ENCODE measurements at regions not wholly inside any gene's neighbourhood (a gene's known extent, or its start where the extent isn't known, plus 50 kb on each side); places are given as distances from the start of the nearest gene placed in this dataset.

GRCh38 chr9:32837551-32838058 lies 54.3 kb downstream of the TMEM215 start:
- no peak for DNase-seq

GRCh38 chr9:32839013-32839885 lies 55.9 kb downstream of the TMEM215 start:
- peak; percentile 42 for DNase-seq

DNA sequence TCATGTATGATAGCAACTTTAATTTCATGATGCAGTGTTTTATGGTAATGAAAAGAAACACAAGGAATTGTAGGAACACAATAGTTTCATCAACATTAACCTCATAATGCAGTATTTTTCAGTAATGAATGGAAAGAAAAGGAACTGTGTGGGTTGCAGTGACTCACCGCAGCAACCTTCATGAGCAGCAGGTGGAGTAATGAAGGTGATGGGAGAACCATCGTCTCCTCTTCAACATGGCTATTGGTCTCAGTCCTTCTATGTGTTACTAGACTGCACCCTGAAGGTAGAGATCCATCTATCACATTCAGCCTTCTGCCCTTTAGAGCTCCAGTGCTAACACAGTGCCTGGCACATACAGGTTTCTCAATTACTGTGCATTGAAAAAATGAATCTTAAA lies 58.0 kb downstream of the TMEM215 start:
- DNase-seq: no peak

- DNase-seq: no peak
These were observed 60.0 kb downstream of the TMEM215 start for GRCh38 chr9:32843295-32843694.

GRCh38 chr9:32844259-32844658 lies 60.9 kb downstream of the TMEM215 start:
- DNase-seq: no peak

- DNase-seq: no peak
These were observed 70.9 kb downstream of the TMEM215 start for GRCh38 chr9:32854271-32854670.

GRCh38 chr9:32855752-32856151 lies 72.4 kb downstream of the TMEM215 start:
- no peak for DNase-seq

GRCh38 chr9:32863291-32863690 lies 80.0 kb downstream of the TMEM215 start:
- DNase-seq: no peak

DNA sequence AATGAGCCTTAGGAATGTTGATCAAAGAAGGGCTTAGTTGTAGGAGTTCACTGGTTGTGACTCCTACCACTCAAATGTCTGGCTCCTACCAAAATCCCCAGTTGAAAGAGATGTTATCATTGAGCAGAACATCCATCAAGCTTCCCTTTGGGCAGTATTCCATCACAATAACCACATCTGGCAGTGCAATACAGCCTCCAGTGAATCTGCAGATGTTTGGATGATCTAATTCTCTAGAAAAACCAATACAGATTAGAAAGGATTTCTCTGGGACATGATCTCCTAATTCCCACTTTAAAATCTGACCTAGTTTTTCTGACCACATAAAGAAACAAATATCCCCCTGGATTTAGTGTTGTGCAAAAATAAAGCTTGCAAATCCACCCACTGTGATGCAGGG lies 81.6 kb downstream of the TMEM215 start:
- DNase-seq: no peak

- no peak for DNase-seq
These were observed 82.9 kb downstream of the TMEM215 start for GRCh38 chr9:32866273-32866672.

DNA sequence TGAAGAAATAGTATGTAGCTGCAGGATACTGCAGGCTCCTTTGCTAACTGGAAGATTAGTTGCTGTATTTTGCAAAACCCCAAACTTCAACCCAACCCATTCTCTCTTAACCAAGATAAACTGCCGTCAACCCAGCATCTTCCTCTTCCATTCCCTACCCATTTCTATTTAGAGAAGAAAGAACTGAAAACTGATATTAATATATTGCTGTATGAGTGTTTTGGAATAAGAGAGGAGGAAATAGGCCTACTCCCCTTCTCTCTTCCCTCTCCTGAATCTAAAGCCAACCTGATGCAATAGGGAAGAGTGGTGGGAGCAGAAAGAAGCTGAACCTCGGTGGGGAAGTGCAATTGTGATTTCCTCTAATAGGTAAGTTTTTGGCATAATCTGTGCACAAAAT lies 83.7 kb downstream of the TMEM215 start:
- no peak for DNase-seq

DNA sequence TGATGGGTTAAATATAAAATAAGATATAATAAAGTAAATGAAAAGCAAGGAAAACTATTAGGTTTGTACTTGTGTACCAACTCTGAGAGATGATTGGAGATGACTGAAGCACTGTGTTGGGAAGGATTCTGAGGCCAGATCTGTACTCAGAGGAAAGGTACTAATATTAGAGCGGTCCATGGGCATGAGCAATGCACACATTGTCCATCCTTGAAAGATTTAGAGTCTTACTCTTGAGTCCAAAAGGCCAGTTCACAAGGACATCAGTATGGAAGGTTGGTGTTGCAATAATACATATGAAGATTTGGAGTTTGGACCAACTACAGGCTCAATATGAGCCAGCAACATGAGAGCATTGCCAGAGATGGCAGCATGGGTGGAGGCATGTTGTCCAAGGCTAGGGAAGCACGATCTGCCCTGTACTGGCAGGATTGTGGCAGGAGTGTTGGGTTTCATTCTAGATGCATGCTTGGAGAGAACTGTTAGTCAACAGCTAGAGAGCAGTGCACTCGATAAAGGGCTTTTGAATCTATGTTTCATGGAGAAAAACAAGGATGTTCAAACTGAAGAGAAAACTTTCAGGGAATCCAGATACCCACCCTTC lies 84.4 kb downstream of the TMEM215 start:
- no peak for DNase-seq

- DNase-seq: no peak
These were observed 86.1 kb downstream of the TMEM215 start for GRCh38 chr9:32869404-32869803.

DNA sequence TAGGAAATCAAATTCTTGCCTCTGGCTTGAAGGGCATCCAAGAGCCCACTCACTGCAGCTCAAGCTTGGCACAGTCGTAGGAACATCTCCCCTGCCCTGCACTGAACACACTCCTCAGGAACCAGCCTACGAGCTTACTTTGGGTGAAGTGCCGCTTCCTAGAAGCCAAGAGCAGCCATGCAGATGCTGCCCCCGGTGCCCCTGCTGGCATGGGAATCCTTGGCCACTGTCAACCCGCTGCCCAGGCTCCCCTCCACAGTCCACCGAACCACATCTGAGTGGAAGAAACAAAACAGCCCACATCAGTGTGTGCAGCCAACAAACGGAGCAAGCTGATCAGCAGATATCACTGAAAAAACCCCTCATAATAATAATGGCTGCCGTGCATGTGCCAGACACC lies 89.8 kb downstream of the TMEM215 start:
- no peak for DNase-seq

DNA sequence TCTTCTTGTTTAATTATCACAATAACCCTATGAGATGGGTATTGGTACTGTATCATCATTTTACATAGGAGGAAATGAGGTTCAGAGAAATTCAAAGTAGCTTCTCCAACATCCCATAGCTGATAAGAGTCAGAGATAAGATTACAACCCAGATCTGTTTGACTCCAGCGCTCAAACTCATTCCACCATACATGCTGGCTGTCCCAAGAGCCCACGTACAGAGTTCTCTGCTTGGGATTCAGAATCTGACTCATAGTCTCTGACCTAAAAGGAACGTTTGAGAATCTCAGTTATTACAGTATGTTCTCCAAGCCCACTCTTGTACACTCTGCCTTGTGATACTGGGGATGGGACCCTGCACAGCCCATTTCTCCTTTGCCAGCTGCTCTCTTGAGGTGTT lies 90.2 kb downstream of the TMEM215 start:
- no peak for DNase-seq

DNA sequence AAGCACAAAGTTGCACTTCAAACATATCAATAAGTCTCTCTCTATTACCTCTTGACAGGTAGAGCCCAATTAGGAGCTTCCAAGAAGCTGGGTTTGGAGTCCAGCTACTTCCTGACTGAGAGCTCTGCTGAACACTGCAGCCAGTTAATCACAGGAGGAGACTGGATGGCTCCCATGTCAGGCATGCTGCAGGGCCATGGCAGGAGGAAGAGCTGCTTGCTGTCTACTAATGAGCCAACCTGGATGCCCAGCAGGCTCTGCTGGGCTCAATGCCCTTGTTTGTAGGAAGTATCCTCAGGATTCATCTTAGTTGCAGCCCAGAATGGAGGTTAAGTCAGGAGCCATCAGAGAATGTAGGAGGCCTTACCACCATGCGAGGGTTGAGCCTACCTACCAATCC lies 91.9 kb downstream of the TMEM215 start:
- no peak for DNase-seq

- DNase-seq: no peak
These were observed 92.4 kb downstream of the TMEM215 start for GRCh38 chr9:32875748-32876147.

DNA sequence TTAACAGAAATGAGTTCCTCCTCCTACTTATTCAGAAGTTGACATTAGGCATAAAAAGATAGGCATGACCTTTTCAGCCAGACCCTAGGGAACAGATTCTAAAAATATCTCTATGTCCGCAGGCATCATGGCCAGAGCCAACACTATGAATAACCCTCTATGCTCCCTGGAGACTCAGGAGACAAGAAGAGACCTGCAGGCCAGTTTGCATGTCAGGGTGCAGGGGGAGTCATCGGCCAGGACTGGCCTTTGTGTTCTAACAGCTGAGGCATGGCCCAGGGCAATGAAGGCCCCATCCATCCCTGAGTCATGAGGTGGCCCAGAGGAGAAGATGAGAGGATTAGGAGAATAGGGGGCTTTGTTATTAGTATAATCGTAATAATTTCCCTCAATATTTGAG lies 93.8 kb downstream of the TMEM215 start:
- DNase-seq: no peak

- no peak for DNase-seq
These were observed 94.4 kb downstream of the TMEM215 start for GRCh38 chr9:32877639-32878217.

DNA sequence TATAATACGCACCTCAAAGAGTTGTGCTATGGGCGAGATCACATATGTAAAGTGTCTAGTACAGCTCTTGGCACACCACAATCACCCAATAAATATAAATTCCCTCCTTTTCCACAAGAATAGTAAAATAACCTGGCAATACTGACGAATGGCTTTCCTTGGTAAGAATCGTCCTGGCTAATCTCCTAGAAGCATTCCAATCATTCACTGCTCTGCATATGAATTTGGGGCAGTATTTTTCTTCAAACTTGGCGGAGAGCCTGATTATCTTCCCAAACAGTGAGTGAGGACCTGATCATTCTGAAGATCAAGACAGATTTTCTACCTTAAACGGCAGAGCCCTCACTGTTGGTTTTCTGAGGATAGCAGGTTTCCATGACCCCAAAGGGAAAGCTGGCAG lies 96.0 kb downstream of the TMEM215 start:
- DNase-seq: no peak

DNA sequence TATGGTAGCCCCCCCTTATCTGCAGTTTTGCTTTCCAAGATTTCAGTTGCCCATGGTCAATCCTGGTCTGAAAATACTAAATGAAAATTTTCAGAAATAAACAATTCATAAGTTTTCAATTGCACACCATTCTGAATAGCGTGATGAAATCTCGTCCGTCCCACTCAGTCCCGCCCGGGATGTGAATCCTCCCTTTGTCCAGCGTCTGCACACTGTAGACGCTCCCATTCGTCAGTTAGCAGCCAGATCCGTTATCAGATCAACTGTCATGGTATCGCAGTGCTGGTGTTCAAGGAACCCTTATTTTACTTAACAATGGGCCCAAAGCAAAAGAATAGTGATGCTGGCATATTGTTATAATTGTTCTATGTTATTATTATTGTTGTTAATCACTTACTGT lies 98.6 kb downstream of the TMEM215 start:
- DNase-seq: no peak

GRCh38 chr9:32882705-32883104 lies 99.4 kb downstream of the TMEM215 start:
- DNase-seq: no peak

- no peak for DNase-seq
These were observed 101.1 kb downstream of the TMEM215 start for GRCh38 chr9:32884482-32884881.

DNA sequence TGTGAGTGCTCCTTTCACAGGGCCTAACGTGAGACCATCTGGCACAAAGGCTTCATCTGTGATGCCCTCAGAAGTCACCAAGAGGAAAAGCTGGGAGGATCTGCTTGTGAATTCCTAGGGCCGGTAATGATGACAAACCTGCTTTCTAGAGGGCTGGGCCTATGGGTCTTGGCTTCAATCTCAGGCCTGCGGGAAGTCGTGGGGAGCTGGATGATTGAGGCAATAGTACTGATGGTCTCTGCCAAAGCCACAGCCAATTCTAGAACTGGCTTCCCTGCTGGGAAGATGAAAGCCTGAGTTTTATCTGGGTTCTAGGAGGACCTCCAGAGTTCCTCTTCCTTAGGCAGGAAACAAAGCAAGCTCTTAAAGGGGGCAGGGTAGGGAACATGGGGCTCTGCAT lies 102.7 kb downstream of the TMEM215 start:
- DNase-seq: no peak
